ENCODE measurements at regions not wholly inside any gene's neighbourhood (a gene's known extent, or its start where the extent isn't known, plus 50 kb on each side); places are given as distances from the start of the nearest gene placed in this dataset.
"Not testable (repeated sequence)": the region's sequence is repeated elsewhere in the genome, so short reads cannot be mapped to it uniquely, and the experiment has no call there.

DNA sequence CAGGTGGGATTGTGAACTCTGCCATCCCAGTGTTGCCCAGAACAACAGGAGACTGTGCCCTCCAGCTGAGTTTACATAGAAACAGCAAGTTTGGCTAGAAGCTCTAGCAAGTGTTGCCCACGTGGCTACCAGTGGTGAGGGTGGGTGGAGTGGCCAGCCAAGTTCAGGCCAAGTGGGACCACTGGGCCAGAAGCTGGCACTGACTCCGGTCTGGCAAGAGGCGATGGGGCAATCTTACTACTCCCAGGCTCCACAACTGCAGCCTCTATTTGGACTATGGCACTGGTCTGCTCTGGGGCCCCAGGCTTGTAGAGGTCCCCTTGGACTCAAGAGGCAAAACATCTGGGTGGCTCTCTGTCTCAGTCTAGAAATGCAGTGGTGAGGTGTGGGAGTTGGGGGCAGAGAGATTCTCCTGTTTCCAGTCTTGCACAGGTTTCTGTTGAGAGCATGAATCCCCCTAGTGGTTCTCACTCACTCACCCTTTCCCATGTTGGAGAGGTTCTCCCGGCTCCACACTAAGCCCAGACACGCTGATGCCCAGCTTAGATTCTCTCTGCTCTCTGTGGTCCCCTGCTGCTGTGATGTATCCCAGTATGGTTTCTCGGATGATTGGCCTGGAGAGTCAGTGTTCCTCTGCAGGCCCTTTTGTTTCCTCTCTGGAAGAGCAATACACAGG, 615.3 kb downstream of the PDHA2 start:
- DNase-seq, result no peak

DNA sequence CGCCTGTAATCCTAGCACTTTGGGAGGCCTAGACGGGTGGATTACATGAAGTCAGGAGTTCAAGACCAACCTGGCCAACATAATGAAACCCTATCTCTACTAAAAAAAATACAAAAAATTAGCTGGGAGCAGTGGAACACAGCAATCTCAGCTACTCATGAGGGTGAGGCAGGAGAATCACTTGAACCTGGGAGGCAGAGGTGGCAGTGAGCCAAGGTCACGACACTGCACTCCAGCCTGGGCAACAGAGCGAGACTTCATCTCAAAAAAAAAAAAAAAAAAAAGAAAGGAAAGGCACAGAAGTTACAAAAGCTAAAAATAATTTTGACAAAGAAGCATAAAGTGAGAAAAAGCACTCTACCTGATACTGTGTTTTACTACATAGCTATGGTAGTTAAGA, 618.1 kb downstream of the PDHA2 start:
- DNase-seq, result not testable (repeated sequence)

DNA sequence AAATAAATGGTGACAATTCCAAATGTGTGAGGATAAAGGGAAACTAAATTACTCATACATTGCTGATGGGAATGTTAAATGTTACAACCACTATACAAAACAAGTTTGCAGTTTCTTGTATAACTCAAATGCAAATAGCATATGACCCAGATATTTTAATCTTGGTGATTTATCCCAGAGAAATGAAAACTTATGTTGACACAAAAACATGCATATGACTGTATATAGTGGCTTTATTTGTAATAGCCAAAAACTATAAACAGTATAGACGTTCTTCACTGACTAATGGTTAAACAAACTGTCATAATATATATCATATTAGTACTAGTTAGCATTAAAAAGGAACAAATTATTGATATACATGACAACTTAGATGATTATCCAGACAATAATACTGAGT, 619.2 kb downstream of the PDHA2 start:
- DNase-seq, result no peak

DNA sequence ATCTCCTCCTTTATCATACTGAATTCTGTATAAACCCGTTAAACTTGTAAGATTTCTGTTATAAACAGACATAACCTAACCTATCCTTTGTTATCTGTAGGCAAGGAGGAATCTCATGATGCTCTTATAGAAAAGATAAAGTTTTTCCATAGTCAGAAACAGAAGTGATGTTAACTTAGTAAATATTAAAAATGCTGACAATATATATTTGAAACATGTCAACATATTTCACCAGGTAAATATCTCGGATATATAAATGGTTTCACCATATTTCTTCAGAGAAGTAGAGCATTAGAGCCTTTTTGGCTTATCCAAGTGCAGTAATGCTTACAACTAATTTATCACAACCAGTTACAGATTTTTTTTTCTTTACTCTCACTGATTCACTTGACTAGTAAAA, 625.9 kb downstream of the PDHA2 start:
- DNase-seq, result no peak

DNA sequence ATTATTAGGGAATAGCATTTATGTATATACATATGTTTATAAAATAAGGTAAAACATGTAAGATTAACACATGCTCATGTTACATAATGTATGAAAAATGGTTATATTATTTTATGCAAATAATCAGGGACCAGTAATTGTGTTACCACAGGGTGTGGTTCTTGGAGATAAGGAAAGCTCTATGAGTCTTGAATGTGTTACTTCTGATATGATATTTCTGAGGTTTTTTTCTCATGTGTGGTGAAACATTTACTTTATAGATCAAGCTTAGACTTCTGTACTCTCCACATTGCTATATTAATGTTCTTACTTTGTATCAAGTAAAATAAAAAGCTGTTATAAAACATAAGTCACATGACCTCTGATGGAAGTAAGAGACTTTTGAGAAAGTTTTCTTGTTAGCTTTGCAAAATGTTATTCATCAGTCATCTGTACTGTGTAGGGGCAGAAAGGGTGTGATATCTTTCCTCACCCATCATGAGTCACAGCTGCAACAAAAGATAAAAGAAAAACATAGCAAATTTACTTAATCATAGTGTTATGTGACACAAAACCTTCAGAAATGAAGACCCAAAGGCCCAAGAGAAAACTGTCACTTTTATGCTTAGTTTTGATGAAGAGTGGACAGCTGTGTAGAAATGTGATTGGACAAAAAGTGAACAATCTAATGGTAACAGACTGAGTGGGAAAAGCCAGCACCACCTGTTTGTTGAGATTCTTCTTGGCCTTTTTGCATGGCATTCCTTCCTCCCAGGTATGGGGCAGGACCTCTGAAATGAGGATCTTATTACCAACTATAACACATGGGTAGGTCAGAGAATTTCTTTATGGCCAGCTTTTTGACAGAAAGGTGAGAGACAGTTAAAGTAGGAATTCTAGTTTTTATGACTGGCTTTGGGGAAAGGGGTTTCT, 632.3 kb downstream of the PDHA2 start:
- DNase-seq, result no peak

DNA sequence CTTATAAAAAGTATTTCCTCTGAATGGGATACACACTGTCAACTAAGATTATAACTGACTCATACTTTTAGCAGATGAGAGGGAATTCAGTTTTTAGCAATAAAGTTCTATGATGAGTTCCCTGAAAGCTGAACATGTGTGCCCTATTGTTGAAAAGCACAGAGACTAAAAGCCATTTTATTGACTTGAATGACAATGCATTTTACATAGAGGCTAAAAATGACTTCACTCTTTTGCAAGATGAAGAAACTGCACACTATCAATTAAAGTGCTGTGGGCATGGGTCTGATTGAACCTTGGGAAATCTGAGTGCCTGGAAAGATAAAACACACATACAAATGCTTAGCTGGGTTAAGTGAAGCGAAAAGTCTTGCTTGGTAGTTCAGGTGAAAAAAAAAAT, 633.4 kb downstream of the PDHA2 start:
- DNase-seq, result no peak

DNA sequence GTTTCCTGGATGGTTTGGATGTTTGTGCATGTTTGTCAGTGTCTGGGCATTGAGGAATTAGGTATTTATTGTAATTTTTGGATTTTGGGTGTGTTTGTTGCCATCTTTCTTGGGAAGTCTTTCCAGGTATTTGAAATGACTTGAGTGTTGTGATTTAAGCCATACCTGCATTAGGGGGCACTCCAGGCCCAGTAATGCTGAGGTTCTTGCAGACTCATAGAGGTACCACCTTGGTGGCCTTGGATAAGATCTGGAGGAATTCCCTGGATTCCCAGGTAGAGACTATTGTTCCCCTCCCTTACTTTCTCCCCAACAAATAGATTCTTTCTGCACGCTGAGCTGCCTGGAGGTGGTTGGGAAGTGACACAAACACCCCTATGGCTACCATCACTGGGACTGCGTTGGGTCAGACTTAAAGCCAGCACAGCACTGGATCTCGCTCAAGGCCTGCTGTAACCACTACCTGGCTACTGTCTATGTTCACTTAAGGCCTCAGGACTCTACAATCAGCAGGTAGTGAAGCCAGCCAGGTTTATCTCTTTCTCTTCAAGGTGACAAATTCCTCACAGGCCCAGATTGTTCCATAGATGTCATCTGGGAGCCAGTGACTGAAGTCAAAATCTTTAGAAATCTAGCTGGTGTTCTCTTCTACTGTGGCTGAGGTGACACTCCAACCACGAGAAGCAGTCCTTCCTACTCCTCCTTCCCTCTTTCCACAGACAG, 643.6 kb downstream of the PDHA2 start:
- DNase-seq, result no peak

DNA sequence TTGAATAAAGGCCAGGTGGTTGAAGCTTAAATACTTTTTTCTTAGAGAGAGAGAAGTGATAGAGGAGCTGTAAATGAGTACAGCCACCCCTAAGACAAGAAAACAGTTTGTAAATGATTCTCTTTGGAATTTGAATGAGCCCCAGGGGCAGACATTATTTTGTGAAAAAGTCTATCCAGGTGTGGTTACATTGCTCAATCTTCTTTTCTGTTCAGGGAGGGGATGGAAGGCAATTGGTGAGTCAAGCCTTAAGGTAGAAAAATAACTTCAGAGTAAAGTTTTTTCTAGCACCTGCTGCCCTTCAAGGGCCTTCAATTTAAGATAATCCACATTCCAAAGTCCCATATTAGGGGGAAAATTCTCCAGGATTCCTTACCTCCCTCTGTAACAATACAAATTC, 646.7 kb downstream of the PDHA2 start:
- DNase-seq, result no peak

DNA sequence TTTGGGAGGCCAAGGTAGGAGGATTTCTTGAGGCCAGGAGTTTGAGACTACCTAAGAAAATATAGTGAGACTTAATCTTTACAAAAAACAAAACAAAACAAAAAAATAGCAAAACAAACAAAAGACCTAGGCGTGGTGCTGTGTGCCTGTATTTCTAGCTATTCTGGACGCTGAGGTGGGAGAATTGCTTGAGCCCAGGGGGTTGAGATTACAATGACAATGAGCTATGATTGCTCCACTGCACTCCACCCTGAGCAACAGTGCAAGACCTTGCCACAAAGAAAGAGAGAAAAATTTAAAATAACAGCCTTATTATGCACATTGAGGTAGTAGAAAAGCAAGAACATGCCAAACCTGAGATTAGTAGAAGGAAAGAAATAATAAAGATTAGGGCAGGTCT, 657.7 kb downstream of the PDHA2 start:
- no peak for DNase-seq

DNA sequence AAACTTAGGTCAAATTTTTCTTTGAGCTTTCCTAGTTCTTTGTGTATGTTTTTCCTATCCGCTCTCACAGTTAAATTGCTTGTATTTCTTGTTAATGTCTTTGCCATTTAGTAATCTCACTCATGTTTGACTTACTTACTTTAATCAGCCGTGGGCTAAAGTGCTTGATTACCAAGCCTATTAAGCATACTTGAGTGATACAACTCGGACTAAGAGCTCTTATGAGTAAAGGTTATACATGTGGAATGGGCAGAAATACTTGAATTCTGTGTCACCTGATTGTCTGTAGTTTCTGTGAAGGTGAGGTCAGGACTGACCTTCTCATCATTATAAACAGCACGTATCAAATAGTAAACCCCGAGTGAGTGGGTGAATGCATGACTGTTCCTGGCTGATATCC, 664.5 kb downstream of the PDHA2 start:
- DNase-seq, result no peak

DNA sequence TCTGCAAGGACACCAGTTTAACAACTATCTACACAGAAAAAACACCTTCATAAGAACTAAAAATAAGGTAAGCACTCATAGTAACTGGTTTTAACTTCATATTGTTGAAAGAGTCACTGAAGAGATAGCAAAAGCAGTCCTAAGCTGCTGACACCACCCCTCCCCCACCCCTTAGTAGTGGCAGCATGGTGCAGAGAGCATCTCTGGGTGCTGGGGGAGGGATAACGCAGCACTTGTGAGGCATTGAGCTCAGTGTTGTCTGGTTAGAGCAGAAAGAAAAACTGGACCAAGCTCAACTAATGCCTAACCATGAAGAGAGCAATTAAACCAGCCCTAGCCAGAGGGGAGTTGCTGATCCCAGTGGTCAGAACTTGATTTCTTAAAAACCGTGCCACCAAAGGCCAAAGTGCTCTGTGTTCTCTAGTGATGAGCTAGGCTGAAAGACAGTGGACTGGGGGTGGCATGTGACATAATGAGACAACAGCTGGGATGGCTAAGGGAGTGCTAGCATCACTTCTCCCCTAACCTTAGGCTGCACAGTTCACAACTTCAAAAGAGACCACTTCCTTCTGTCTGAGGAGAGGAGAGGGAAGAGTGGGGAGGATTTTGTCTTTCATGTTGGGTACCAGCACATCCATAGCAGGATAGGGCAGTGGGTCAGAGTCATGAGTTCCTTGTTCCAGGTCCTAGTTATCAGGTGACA, 669.3 kb downstream of the PDHA2 start:
- no peak for DNase-seq

DNA sequence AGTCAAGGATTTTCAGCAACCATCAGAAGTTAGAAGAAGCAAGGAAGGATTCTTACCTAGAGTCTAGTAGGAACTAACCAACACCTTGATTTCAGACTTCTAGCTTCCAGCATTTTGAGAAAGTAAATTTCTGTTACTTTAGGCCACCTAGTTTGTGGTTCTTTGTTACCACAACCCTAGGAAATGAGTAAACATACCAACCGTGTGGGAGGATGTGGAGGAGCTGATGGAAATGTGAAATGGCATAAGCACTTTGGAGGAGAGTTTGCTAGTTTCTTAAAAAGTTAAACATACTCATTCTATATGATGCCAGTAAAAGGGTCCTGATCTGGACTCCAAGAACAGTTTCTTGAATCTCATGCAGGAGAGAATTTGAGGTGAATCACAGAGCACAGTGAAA, 679.4 kb downstream of the PDHA2 start:
- DNase-seq, result no peak

DNA sequence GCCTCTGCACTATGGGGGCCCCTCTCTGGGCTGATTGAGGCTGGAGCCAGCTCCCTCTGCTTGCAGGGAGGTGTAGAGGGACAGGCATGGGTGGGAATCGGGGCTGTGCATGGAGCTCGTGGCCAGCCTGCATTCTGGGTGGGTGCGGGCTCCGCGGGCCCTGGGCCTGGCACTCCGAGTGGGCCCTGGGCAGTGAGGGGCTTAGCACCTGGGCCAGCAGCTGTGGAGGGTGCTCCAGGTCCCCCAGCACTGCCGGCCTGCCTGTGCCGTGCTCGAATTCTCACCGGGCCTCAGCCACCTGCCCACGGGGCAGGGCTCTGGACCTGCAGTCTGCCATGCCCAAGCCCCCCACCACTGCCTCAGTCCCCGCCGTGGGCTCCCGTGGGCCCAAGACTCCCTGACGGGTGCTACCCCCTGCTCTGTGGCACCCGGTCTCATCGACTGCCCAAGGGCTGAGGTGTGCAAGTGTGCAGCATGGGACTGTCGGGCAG, 681.2 kb downstream of the PDHA2 start:
- no peak for DNase-seq

DNA sequence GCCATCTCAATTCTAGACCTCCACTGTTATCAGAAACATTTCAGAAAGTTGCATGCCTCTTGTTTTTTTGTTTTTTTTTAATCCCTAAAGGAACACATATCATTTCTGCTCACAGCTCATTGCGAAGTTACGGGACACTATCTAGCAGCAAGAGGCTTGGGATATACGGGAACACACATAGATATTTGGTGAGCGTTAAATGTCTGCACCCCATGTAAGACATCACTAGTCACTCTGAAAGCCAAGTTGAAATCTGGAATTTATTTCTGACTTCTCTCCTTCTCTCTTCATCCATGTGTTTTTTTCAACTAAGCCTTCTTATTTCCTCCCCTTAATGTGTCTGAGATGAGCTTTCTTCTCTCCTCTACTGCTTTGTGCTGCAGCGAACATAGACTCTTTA, 683.7 kb downstream of the PDHA2 start:
- DNase-seq, result no peak

DNA sequence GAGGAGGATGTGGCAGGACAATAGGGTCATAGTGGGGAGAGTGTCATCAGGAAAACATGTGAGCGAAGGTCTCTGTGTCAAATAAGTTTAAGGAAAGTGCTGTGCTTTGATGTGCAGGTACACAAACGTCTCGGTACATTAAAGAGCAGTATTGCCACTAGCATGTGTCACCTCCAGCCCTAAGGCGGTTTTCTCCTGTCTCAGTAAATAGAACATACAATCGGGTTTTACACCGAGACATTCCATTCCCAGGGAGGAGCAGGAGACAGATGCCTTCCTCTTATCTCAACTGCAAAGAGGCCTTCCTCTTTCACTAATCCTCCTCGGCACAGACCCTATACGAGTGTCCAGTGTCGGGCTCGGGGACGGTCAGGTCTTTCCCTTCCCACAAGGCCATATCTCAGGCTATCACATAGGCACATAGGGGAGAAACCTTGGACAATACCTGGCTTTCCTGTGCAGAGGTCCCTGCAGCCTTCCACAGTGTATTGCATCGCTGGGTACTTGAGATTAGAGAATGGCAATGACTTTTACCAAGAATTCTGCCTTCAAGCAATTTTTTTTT, 684.5 kb downstream of the PDHA2 start:
- DNase-seq, result no peak

DNA sequence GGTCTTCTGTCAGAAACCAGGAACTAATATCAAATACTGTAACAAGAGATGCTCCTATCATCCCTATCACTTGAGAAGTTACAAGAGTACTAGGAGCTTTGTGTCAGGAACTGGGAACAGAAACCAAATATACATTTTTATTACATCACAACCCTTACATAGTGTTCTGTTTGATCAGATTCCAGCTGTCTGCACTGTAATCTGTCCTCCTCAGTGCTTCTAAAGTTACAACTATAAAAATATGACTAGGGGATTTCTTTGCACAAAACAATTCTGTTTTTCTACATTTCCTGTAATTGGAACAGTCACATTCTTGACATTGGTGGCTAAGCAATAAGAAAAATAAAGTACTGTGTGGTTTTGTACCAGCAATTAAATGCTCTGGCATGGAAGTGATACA, 686.0 kb downstream of the PDHA2 start:
- DNase-seq, result no peak

DNA sequence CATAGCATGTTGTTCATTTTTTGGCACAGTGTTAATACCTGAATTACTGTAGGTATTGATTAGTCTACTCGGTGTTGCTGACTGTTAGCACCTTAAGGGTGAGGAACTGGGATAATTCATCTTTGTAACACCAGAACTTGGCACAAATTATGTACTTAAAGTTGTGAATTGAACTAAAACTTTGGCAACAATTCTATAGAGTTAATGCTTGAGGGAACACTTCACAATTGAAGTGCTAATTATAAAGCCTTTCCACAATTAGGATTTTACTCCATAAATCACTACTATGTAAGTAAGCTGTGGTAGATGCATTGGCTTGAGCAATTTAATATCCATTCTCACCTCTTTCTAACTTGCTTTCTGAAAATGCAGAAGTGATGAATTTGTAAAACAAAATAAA, 686.7 kb downstream of the PDHA2 start:
- DNase-seq, result no peak

DNA sequence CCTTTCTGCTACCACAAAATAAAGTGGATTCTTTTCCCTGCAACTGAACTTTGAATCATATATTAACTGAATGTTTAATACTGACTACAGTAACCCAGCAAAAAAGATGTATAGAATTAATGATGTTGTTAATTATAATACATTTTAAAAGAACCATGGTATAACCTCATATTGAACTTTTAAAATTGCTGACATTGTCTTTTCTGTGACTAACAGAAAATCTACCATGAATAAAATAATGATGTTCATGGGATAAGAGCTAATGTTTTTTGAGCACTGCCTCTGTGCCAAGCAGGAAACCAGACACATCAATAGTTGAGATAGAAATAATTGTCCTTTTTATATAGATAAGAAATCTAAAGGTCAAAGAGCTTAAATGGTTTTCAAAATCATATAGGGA, 691.9 kb downstream of the PDHA2 start:
- no peak for DNase-seq

DNA sequence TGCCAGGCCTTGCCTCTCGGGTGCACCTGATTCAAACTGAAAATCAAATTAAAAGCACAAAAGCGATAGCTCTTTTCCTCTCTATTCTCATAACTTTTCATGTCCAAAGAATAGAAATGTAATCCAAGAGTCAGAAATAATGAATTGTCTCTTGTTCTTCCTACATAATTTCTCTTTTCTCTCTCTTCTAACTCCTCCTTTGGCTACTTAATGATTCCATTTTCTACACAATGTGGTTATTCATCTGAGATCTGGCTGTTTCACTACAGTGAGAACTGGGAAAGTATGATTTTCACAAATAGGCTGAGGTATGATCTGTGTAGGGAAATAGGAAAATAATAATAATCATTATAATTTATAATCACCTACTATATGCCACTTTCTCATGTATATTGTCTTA, 703.5 kb downstream of the PDHA2 start:
- no peak for DNase-seq

DNA sequence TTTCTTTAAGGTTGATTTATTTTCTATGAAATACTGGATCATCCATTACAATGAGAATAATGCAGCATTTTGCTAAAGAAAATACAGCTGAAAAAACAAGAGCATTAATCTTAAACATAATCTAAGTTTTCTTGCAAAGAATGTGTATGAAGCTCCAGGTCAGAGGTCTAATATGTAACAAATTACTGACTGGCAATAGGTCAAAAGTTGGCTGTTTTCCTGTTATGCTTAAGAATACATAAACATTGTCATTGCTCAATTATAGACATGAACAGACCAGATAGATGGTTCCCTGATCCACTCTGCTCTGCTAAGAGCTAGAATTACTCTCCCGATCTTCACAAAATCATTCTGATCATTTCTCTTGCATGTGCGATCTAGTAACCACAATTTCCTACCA, 718.6 kb downstream of the PDHA2 start:
- no peak for DNase-seq

DNA sequence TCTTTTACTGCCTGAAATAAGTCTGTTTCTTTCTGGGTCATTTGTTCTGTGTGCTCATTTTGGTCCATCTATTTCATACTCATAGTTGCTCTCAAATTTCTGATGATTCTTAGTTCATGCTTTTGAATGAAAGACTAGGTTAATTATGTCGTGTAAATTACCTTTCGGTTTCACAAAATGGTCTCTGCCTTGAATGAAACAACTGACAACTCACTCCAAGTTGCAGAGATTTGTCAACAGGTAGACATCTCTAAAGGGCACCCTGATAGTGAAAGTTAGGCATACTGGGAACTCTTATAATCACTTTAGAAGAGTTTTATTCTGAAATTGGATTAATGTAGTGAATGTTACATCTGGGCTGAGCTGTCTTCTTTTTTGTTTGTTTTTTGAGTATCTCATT, 726.9 kb downstream of the PDHA2 start:
- DNase-seq, result no peak

DNA sequence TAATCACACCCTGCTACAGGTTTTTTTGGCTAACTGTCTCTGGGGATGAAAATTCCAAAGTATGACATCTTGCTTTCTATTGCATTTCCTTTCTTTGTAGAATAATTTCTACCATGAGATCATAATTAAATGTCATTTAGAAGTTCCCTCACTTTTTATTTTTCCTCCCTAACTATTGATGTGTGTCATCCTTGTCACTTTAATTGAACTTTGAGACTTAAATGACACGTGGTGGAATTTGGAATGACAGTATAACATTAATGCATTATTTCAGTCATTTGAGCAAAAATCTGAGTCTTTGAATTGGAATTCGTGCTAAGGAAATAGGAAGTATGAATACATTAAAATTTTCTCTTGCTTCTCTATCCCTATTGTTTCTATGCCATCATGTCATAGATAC, 745.4 kb downstream of the PDHA2 start:
- DNase-seq, result no peak

DNA sequence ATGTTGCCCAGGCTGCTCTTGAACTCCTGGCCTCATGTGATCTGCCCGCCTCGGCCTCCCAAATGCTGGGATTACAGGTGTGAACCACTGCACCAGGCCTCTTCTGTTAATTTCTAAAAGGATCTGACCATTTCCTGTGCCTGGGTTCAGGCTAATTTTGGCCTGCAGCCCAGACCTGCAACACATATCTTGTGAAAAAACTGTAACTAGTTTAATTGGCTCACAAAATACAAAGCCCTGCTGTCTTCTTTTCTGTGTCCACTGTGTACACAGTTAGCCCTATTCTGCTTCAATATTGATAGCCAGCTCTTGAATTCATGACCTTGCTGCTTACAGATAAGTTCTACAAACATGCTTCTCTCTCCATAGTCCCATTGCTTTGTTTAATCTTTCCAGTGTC, 753.5 kb downstream of the PDHA2 start:
- no peak for DNase-seq
